ENCODE measurements at regions not wholly inside any gene's neighbourhood (a gene's known extent, or its start where the extent isn't known, plus 50 kb on each side); places are given as distances from the start of the nearest gene placed in this dataset.

DNA sequence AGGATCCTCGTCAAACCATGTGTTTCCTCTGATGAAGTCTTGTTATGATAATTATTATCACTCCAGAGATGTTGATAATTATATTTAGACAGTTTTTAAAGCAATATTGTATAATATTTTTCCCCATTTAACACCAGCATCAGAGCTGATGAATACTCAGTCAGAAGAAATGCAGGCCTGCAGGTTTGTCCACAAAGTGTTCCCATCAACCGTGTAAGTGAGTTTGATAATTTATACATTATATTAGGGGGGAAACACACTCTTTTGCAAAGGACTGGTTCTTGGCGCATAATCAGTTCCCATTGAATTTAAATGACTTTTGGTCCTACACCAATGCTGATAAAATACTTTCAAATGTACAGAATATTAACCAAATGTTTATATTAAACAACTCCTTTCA lies 454.8 kb downstream of the TOX3 start:
- Histone ChIP-seq H2BK5ac (ENCODE audit: low read depth, low read length, poor library complexity, severe bottlenecking) (no peak overlapping the region), H3K79me1 (ENCODE audit: low read depth in 1 of 2, low read length in 2 of 2) (no peaks in the 10 kb centered on the region), H3K23ac (ENCODE audit: low read depth, low read length) (no peak overlapping the region), H3K9me1 (ENCODE audit: insufficient read depth, low read length) (no peaks in the 10 kb centered on the region), H3K4me2 (ENCODE audit: low read depth, low read length) (no peak overlapping the region), H3K14ac (replicated peaks; ENCODE audit: low read depth, low read length) (no peak overlapping the region), H4K91ac (ENCODE audit: insufficient read depth, low read depth, low read length) (no peak overlapping the region), H3K27me3 (ENCODE audit: control insufficient read depth, insufficient read depth, low read length) (no peaks in the 10 kb centered on the region), H4K20me1 (ENCODE audit: insufficient read depth, low read length) (no peaks in the 10 kb centered on the region), H2AK9ac (replicated peaks; ENCODE audit: low read depth, low read length, poor library complexity) (no peak overlapping the region), H3K4me1 (ENCODE audit: control insufficient read depth, insufficient read depth, low read length) (no peaks in the 10 kb centered on the region), H3K36me3 (ENCODE audit: control insufficient read depth, insufficient read depth, low read length) (no peaks in the 10 kb centered on the region), H2BK15ac (ENCODE audit: low read depth, low read length) (no peak overlapping the region), H3K9me3 (ENCODE audit: control insufficient read depth, insufficient read depth, low read length) (no peaks in the 10 kb centered on the region), H2AFZ (replicated peaks; ENCODE audit: low read length, poor library complexity) (no peak overlapping the region), H3K9ac (ENCODE audit: low read depth, low read length) (no peak overlapping the region), H4K5ac (ENCODE audit: low read depth, low read length) (no peak overlapping the region), H3K56ac (ENCODE audit: extremely low read depth, insufficient read depth, low read length) (no peak overlapping the region), H2BK120ac (ENCODE audit: low read depth, low read length) (no peak overlapping the region), H3K27ac (ENCODE audit: insufficient read depth, low read length) (no peak overlapping the region), H2BK20ac (ENCODE audit: low read depth, low read length) (no peak overlapping the region), H4K8ac (ENCODE audit: low read depth in 2 of 2, low read length in 2 of 2) (no peak overlapping the region), H3K4me3 (ENCODE audit: insufficient read depth, low read depth, low read length) (no peak overlapping the region), H3K18ac (ENCODE audit: low read depth, low read length) (no peak overlapping the region), H2AK5ac (ENCODE audit: low read depth, low read length) (no peak overlapping the region), H3K4ac (ENCODE audit: low read depth, low read length) (no peak overlapping the region)
- ChIA-PET CTCF (no interaction called here), POLR2A (ENCODE audit: unreplicated experiment) (no interaction called here)
- intact Hi-C loops (cut with micrococcal nuclease) = no loop called here
- BruUV-seq (replicated peaks) = no TSS peak
- dilution Hi-C loops (cut with HindIII; ENCODE audit: low sequenced_read_pairs, unreplicated experiment) = no loop called here
- TF ChIP-seq MAFK (IDR thresholded peaks at IDR 0.05; ENCODE audit: low read depth, low read length) = no peak
- no peak for TF ChIP-seq NFE2L2 (IDR thresholded peaks at IDR 0.05; ENCODE audit: low read depth, low read length)
- no peak for TF ChIP-seq RFX5 (IDR thresholded peaks at IDR 0.05; ENCODE audit: low read depth, low read length)
- no peak for TF ChIP-seq CEBPB (IDR thresholded peaks at IDR 0.05; ENCODE audit: low read depth, low read length)
- TF ChIP-seq BHLHE40 (IDR thresholded peaks at IDR 0.05; ENCODE audit: low read depth, low read length) = no peak
- TF ChIP-seq CHD1 (IDR thresholded peaks at IDR 0.05; ENCODE audit: low read depth, low read length) = no peak
- TF ChIP-seq POLR2A (IDR thresholded peaks at IDR 0.05; ENCODE audit: low read depth, low read length) = no peak
- no peak for TF ChIP-seq MXI1 (IDR thresholded peaks at IDR 0.05; ENCODE audit: borderline replicate concordance, low read depth, low read length)
- TF ChIP-seq, protein P1, sequence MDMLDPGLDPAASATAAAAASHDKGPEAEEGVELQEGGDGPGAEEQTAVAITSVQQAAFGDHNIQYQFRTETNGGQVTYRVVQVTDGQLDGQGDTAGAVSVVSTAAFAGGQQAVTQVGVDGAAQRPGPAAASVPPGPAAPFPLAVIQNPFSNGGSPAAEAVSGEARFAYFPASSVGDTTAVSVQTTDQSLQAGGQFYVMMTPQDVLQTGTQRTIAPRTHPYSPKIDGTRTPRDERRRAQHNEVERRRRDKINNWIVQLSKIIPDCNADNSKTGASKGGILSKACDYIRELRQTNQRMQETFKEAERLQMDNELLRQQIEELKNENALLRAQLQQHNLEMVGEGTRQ (IDR thresholded peaks at IDR 0.05; ENCODE audit: low read depth, low read length) = no peak
- TF ChIP-seq, protein P2, sequence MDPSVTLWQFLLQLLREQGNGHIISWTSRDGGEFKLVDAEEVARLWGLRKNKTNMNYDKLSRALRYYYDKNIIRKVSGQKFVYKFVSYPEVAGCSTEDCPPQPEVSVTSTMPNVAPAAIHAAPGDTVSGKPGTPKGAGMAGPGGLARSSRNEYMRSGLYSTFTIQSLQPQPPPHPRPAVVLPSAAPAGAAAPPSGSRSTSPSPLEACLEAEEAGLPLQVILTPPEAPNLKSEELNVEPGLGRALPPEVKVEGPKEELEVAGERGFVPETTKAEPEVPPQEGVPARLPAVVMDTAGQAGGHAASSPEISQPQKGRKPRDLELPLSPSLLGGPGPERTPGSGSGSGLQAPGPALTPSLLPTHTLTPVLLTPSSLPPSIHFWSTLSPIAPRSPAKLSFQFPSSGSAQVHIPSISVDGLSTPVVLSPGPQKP (IDR thresholded peaks at IDR 0.05; ENCODE audit: borderline replicate concordance, low read depth, low read length) = no peak
- no peak for TF ChIP-seq RCOR1 (IDR thresholded peaks at IDR 0.05; ENCODE audit: insufficient replicate concordance, low read length)
- TF ChIP-seq FOS (IDR thresholded peaks at IDR 0.05; ENCODE audit: low read depth, low read length) = no peak
- TF ChIP-seq, protein P3, sequence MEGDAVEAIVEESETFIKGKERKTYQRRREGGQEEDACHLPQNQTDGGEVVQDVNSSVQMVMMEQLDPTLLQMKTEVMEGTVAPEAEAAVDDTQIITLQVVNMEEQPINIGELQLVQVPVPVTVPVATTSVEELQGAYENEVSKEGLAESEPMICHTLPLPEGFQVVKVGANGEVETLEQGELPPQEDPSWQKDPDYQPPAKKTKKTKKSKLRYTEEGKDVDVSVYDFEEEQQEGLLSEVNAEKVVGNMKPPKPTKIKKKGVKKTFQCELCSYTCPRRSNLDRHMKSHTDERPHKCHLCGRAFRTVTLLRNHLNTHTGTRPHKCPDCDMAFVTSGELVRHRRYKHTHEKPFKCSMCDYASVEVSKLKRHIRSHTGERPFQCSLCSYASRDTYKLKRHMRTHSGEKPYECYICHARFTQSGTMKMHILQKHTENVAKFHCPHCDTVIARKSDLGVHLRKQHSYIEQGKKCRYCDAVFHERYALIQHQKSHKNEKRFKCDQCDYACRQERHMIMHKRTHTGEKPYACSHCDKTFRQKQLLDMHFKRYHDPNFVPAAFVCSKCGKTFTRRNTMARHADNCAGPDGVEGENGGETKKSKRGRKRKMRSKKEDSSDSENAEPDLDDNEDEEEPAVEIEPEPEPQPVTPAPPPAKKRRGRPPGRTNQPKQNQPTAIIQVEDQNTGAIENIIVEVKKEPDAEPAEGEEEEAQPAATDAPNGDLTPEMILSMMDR (conservative IDR thresholded peaks at IDR 0.05; ENCODE audit: low read depth, low read length) = no peak
- no peak for TF ChIP-seq MAZ (IDR thresholded peaks at IDR 0.05; ENCODE audit: borderline replicate concordance, low read depth, low read length)
- TF ChIP-seq RAD21 (IDR thresholded peaks at IDR 0.05; ENCODE audit: low read length) = no peak
- TF ChIP-seq SMC3 (IDR thresholded peaks at IDR 0.05; ENCODE audit: low read depth, low read length) = no peak
- ATAC-seq (ENCODE audit: low read depth) (no peak), DNase-seq (no peak)
- in situ Hi-C loops (cut with MboI; ENCODE audit: low sequenced_read_pairs) = loop anchor here (25.0 kb wide), 1 partner anchor 95 kb away; no protein-coding TSS in a partner anchor
- WGBS, 2 experiments (ENCODE audit: extremely low coverage in 2 of 2, insufficient read length in 1 of 2) = no CpG with 5 or more reads among the region's 3 CpGs

Data from IMR-90 (cell line).